Fibroblast of pulmonary artery (primary cell): ENCODE measurements at regions not wholly inside any gene's neighbourhood (a gene's known extent, or its start where the extent isn't known, plus 50 kb on each side); places are given as distances from the start of the nearest gene placed in this dataset.

Experiments used
- DNase-seq: peaks from one replicate; pipeline ENCODE4 v3.0.0-alpha.2; 2010; ENCODE audit warnings: low read depth
- H3K4me3 ChIP-seq: replicated peaks from 2 replicates; pipeline ENCODE4 v1.5.1; 2011; ENCODE audit warnings: low read depth, mild to moderate bottlenecking, control low read depth, low read length, moderate library complexity
- CTCF ChIP-seq: IDR thresholded peaks from 2 replicates; pipeline ENCODE4 v1.5.1; 2011; ENCODE audit warnings: mild to moderate bottlenecking, control low read depth, low read length, inconsistent platforms; ENCODE audit errors: missing control alignments

- DNase-seq: no peak
- TF ChIP-seq CTCF: no peak
- no peak overlapping the region for H3K4me3 ChIP-seq
Observed at GRCh38 chr2:75288760-75289159, 89.4 kb upstream of the TACR1 start.

GRCh38 chr2:75287624-75288316 lies 88.5 kb upstream of the TACR1 start:
- no peak for DNase-seq
- TF ChIP-seq CTCF: no peak
- H3K4me3 ChIP-seq: no peak overlapping the region

GRCh38 chr2:75284345-75284744 lies 85.0 kb upstream of the TACR1 start:
- TF ChIP-seq CTCF: no peak
- no peak overlapping the region for H3K4me3 ChIP-seq
- no peak for DNase-seq

GRCh38 chr2:75278821-75279379 lies 79.6 kb upstream of the TACR1 start:
- no peak for DNase-seq
- TF ChIP-seq CTCF: no peak
- H3K4me3 ChIP-seq: no peak overlapping the region

GRCh38 chr2:75278314-75278713 lies 79.0 kb upstream of the TACR1 start:
- no peak overlapping the region for H3K4me3 ChIP-seq
- no peak for DNase-seq
- TF ChIP-seq CTCF: no peak

GRCh38 chr2:75277111-75277510 lies 77.8 kb upstream of the TACR1 start:
- H3K4me3 ChIP-seq: no peak overlapping the region
- TF ChIP-seq CTCF: no peak
- peak; percentile 36 for DNase-seq
